CD4-positive, alpha-beta T cell treated with Interleukin-21 for 1 hour (primary cell): ENCODE measurements at regions not wholly inside any gene's neighbourhood (a gene's known extent, or its start where the extent isn't known, plus 50 kb on each side); places are given as distances from the start of the nearest gene placed in this dataset.

Source experiments
- DNase-seq: peaks from one replicate; pipeline ENCODE4 v3.0.0-alpha.2; 2020

GRCh38 chr7:156119771-156120170 is 307.5 kb upstream of the SHH start:
- DNase-seq = no peak

GRCh38 chr7:156118248-156118645 is 306.0 kb upstream of the SHH start:
- DNase-seq = no peak

GRCh38 chr7:156117542-156118247 is 305.4 kb upstream of the SHH start:
- DNase-seq = no peak

GRCh38 chr7:156116514-156117215 is 304.4 kb upstream of the SHH start:
- no peak for DNase-seq

GRCh38 chr7:156115582-156115981 is 303.3 kb upstream of the SHH start:
- DNase-seq = no peak

- DNase-seq = no peak
These were observed 301.5 kb upstream of the SHH start for GRCh38 chr7:156113731-156114130.

- DNase-seq = no peak
These were observed 297.7 kb upstream of the SHH start for GRCh38 chr7:156109988-156110387.

GRCh38 chr7:156109076-156109475 is 296.8 kb upstream of the SHH start:
- no peak for DNase-seq

GRCh38 chr7:156107957-156108356 is 295.7 kb upstream of the SHH start:
- DNase-seq = no peak

- DNase-seq = no peak
These were observed 293.8 kb upstream of the SHH start for GRCh38 chr7:156106107-156106426.

GRCh38 chr7:156105337-156106106 is 293.3 kb upstream of the SHH start:
- DNase-seq = no peak

GRCh38 chr7:156104501-156105336 is 292.5 kb upstream of the SHH start:
- DNase-seq = no peak

- no peak for DNase-seq
These were observed 290.0 kb upstream of the SHH start for GRCh38 chr7:156102267-156102666.

- no peak for DNase-seq
These were observed 289.1 kb upstream of the SHH start for GRCh38 chr7:156101355-156101754.

- DNase-seq = no peak
These were observed 287.8 kb upstream of the SHH start for GRCh38 chr7:156100086-156100485.

GRCh38 chr7:156099085-156099484 is 286.8 kb upstream of the SHH start:
- no peak for DNase-seq

- DNase-seq = no peak
These were observed 284.7 kb upstream of the SHH start for GRCh38 chr7:156096771-156097538.

- DNase-seq = no peak
These were observed 283.8 kb upstream of the SHH start for GRCh38 chr7:156095908-156096539.

- no peak for DNase-seq
These were observed 282.3 kb upstream of the SHH start for GRCh38 chr7:156094350-156095146.

- DNase-seq = no peak
These were observed 280.0 kb upstream of the SHH start for GRCh38 chr7:156092307-156092706.

GRCh38 chr7:156091519-156092080 is 279.3 kb upstream of the SHH start:
- no peak for DNase-seq
